ENCODE measurements at regions not wholly inside any gene's neighbourhood (a gene's known extent, or its start where the extent isn't known, plus 50 kb on each side); places are given as distances from the start of the nearest gene placed in this dataset.

DNA sequence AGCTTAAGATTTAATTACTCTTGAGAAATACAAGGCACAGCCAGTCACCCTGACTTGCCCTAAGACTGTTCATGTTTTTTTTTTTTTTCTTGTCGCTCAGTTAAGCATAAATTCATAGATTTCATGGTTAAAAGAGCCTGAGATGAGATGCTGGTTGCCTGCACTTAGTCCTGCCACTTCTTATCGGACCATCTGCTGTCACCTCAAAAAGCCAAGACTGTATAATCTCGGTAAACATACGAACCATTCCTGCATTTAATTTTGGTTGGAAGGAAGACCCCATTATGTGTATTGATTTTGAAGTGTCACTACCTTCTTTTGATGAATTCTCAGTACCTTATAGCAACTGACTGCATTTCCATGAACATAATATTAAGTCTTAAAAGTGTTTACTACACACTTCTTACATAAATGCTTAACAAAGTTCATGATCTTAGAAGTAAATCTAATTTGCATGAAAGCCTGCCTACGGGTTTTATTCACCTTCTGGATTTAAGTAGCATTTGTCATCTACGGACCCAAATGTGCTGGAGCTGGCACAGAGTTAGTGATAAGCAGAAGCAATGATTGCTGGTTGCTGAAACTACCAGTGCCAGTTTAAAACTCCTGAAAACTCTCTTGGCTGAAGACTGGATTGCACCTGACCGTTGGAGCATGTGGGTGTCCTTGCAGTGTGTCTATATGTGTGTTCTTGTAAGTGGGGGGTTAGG, 843.4 kb downstream of the TMEM182 start:
- TF ChIP-seq, protein P1, sequence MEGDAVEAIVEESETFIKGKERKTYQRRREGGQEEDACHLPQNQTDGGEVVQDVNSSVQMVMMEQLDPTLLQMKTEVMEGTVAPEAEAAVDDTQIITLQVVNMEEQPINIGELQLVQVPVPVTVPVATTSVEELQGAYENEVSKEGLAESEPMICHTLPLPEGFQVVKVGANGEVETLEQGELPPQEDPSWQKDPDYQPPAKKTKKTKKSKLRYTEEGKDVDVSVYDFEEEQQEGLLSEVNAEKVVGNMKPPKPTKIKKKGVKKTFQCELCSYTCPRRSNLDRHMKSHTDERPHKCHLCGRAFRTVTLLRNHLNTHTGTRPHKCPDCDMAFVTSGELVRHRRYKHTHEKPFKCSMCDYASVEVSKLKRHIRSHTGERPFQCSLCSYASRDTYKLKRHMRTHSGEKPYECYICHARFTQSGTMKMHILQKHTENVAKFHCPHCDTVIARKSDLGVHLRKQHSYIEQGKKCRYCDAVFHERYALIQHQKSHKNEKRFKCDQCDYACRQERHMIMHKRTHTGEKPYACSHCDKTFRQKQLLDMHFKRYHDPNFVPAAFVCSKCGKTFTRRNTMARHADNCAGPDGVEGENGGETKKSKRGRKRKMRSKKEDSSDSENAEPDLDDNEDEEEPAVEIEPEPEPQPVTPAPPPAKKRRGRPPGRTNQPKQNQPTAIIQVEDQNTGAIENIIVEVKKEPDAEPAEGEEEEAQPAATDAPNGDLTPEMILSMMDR (IDR thresholded peaks at IDR 0.05) = no peak
- TF ChIP-seq POLR2A (IDR thresholded peaks at IDR 0.05) = no peak
